ENCODE measurements at regions not wholly inside any gene's neighbourhood (a gene's known extent, or its start where the extent isn't known, plus 50 kb on each side); places are given as distances from the start of the nearest gene placed in this dataset.

- ChIA-PET CTCF (no interaction called here), POLR2A (no interaction called here)
- no peak for DNase-seq (ENCODE audit: extremely low spot score)
- TF ChIP-seq BHLHE40 (IDR thresholded peaks at IDR 0.05; ENCODE audit: borderline replicate concordance) (no peak), FOXM1 (IDR thresholded peaks at IDR 0.05; ENCODE audit: borderline replicate concordance) (no peak)
These were observed 228.7 kb downstream of the DOK5 start for GRCh38 chr20:54704032-54704635.
